Mesendoderm (in vitro differentiated cells): ENCODE measurements at regions not wholly inside any gene's neighbourhood (a gene's known extent, or its start where the extent isn't known, plus 50 kb on each side); places are given as distances from the start of the nearest gene placed in this dataset.

Experiments used
- DNase-seq: peaks from one replicate; pipeline ENCODE4 v3.0.0; 2013
- H2AK5ac ChIP-seq: 2 replicates; pipeline ENCODE4 v1.6.1; 2013; ENCODE audit warnings: low read length, inconsistent platforms
- H2BK120ac ChIP-seq: 2 replicates; pipeline ENCODE4 v1.6.1; 2013; ENCODE audit warnings: low read depth, mild to moderate bottlenecking, low read length, moderate library complexity, mixed read lengths
- H2BK15ac ChIP-seq: replicated peaks from 2 replicates; pipeline ENCODE4 v1.6.1; 2013; ENCODE audit warnings: low read depth, mild to moderate bottlenecking, moderate library complexity
- H2BK5ac ChIP-seq: 2 replicates; pipeline ENCODE4 v1.6.1; 2013; ENCODE audit warnings: low read length, inconsistent platforms
- H3K18ac ChIP-seq: 2 replicates; pipeline ENCODE4 v1.6.1; 2013; ENCODE audit warnings: mild to moderate bottlenecking, low read length, mixed read lengths
- H3K23ac ChIP-seq: one replicate; pipeline ENCODE4 v1.6.1; 2013; ENCODE audit warnings: low read length
- H3K27ac ChIP-seq: 2 replicates; pipeline ENCODE4 v1.5.1; 2013; ENCODE audit warnings: low read depth, mild to moderate bottlenecking, inconsistent platforms, low read length, moderate library complexity
- H3K27me3 ChIP-seq: 2 replicates; pipeline ENCODE4 v1.6.1; 2013; ENCODE audit warnings: low read length, control low read depth, mild to moderate bottlenecking, inconsistent platforms; ENCODE audit not compliant: insufficient read depth, poor library complexity
- H3K36me3 ChIP-seq: 2 replicates; pipeline ENCODE4 v1.6.1; 2013; ENCODE audit warnings: low read length, inconsistent platforms; ENCODE audit not compliant: control insufficient read depth, insufficient read depth
- H3K4ac ChIP-seq: one replicate; pipeline ENCODE4 v1.6.1; 2013; ENCODE audit warnings: low read depth, mild to moderate bottlenecking, low read length, moderate library complexity
- H3K4me1 ChIP-seq: 2 replicates; pipeline ENCODE4 v1.6.1; 2013; ENCODE audit warnings: low read depth, low read length, inconsistent platforms; ENCODE audit not compliant: control insufficient read depth
- H3K4me2 ChIP-seq: 2 replicates; pipeline ENCODE4 v1.6.1; 2013; ENCODE audit warnings: low read length
- H3K4me3 ChIP-seq: 2 replicates; pipeline ENCODE4 v1.5.1; 2013; ENCODE audit warnings: mild to moderate bottlenecking, low read length
- H3K56ac ChIP-seq: one replicate; pipeline ENCODE4 v1.6.1; 2013; ENCODE audit warnings: low read length
- H3K79me1 ChIP-seq: 2 replicates; pipeline ENCODE4 v1.6.1; 2013; ENCODE audit warnings: low read length, inconsistent platforms
- H3K79me2 ChIP-seq: 2 replicates; pipeline ENCODE4 v1.6.1; 2013; ENCODE audit warnings: mild to moderate bottlenecking, low read length; ENCODE audit not compliant: control insufficient read depth, insufficient read depth
- H3K9ac ChIP-seq: 2 replicates; pipeline ENCODE4 v1.6.1; 2013; ENCODE audit warnings: low read length, inconsistent platforms
- H4K5ac ChIP-seq: one replicate; pipeline ENCODE4 v1.6.1; 2013; ENCODE audit warnings: low read length
- H4K8ac ChIP-seq: one replicate; pipeline ENCODE4 v1.6.1; 2013; ENCODE audit warnings: low read depth, mild to moderate bottlenecking, control low read depth, low read length, moderate library complexity
- WGBS: extraction: QIAGEN DNeasy Blood & Tissue Kit; methylation state at CpG from one replicate; pipeline ENCODE4 v1.1.7; 2013; ENCODE audit warnings: low lambda C conversion rate, missing lambda C conversion rate; ENCODE audit not compliant: insufficient coverage; ENCODE audit errors: extremely low coverage; 5-methylcytosine and 5-hydroxymethylcytosine counted together

GRCh38 chr10:89829262-89829886 is 128.0 kb downstream of the KIF20B start:
- H3K18ac ChIP-seq: no peak overlapping the region
- H3K4me1 ChIP-seq: no peaks in the 10 kb centered on the region
- no peaks in the 10 kb centered on the region for H3K27me3 ChIP-seq
- H3K23ac ChIP-seq: no peak overlapping the region
- no peak for DNase-seq
- H3K27ac ChIP-seq: no peak overlapping the region
- no peak overlapping the region for H2BK120ac ChIP-seq
- no peak overlapping the region for H4K8ac ChIP-seq
- H2BK5ac ChIP-seq: no peak overlapping the region
- H3K4me2 ChIP-seq: no peak overlapping the region
- H4K5ac ChIP-seq: no peak overlapping the region
- no peak overlapping the region for H2BK15ac ChIP-seq
- H2AK5ac ChIP-seq: no peak overlapping the region
- no peak overlapping the region for H3K9ac ChIP-seq
- no CpG with 5 or more reads among the region's 20 CpGs for WGBS
- no peaks in the 10 kb centered on the region for H3K79me1 ChIP-seq
- no peak overlapping the region for H3K56ac ChIP-seq
- no peaks in the 10 kb centered on the region for H3K36me3 ChIP-seq
- H3K4ac ChIP-seq: no peak overlapping the region
- H3K79me2 ChIP-seq: no peaks in the 10 kb centered on the region
- H3K4me3 ChIP-seq: no peak overlapping the region

- Histone ChIP-seq H2AK5ac (no peak overlapping the region), H2BK15ac (no peak overlapping the region), H3K27me3 (no peaks in the 10 kb centered on the region), H3K4me1 (no peaks in the 10 kb centered on the region), H3K36me3 (no peaks in the 10 kb centered on the region), H3K18ac (no peak overlapping the region), H3K4me3 (no peak overlapping the region), H2BK120ac (no peak overlapping the region), H4K5ac (no peak overlapping the region), H3K4ac (no peak overlapping the region), H3K27ac (no peak overlapping the region), H3K79me2 (no peaks in the 10 kb centered on the region), H2BK5ac (no peak overlapping the region), H3K23ac (no peak overlapping the region), H3K9ac (no peak overlapping the region), H4K8ac (no peak overlapping the region), H3K56ac (no peak overlapping the region), H3K79me1 (no peaks in the 10 kb centered on the region), H3K4me2 (no peak overlapping the region)
- no CpG with 5 or more reads among the region's 5 CpGs for WGBS
- DNase-seq: no peak
These were observed 128.5 kb downstream of the KIF20B start for GRCh38 chr10:89829887-89830269.

GRCh38 chr10:89830624-89831023 is 129.2 kb downstream of the KIF20B start:
- H3K9ac ChIP-seq: no peak overlapping the region
- WGBS: no CpG with 5 or more reads among the region's 2 CpGs

GRCh38 chr10:89836840-89837164 is 135.4 kb downstream of the KIF20B start:
- Histone ChIP-seq H3K23ac (no peak overlapping the region), H3K18ac (no peak overlapping the region), H3K79me1 (no peaks in the 10 kb centered on the region), H2BK15ac (no peak overlapping the region), H3K27me3 (no peaks in the 10 kb centered on the region), H2BK120ac (no peak overlapping the region), H3K27ac (no peak overlapping the region), H4K5ac (no peak overlapping the region), H3K4me2 (no peak overlapping the region), H4K8ac (no peak overlapping the region), H3K79me2 (no peaks in the 10 kb centered on the region), H2BK5ac (no peak overlapping the region), H3K9ac (no peak overlapping the region), H3K4me1 (no peaks in the 10 kb centered on the region), H3K56ac (no peak overlapping the region), H2AK5ac (no peak overlapping the region), H3K4ac (no peak overlapping the region), H3K4me3 (no peak overlapping the region), H3K36me3 (no peaks in the 10 kb centered on the region)
- DNase-seq: no peak
- no CpG with 5 or more reads among the region's 12 CpGs for WGBS

More at GRCh38 chr10:89830624-89831023, 129.2 kb downstream of the KIF20B start:
- no peak overlapping the region for H2BK15ac ChIP-seq
- no peak overlapping the region for H3K4me3 ChIP-seq
- DNase-seq: no peak
- H3K4me1 ChIP-seq: no peaks in the 10 kb centered on the region
- no peaks in the 10 kb centered on the region for H3K27me3 ChIP-seq
- H3K27ac ChIP-seq: no peak overlapping the region
- H3K36me3 ChIP-seq: no peaks in the 10 kb centered on the region
- no peaks in the 10 kb centered on the region for H3K79me2 ChIP-seq
- no peak overlapping the region for H3K4me2 ChIP-seq
- no peak overlapping the region for H2AK5ac ChIP-seq
- no peak overlapping the region for H2BK5ac ChIP-seq
- H3K79me1 ChIP-seq: no peaks in the 10 kb centered on the region
- H2BK120ac ChIP-seq: no peak overlapping the region
- H4K8ac ChIP-seq: no peak overlapping the region
- H3K23ac ChIP-seq: no peak overlapping the region
- H3K56ac ChIP-seq: no peak overlapping the region
- no peak overlapping the region for H4K5ac ChIP-seq
- no peak overlapping the region for H3K18ac ChIP-seq
- no peak overlapping the region for H3K4ac ChIP-seq

- H3K27ac ChIP-seq: no peak overlapping the region
- DNase-seq: no peak
- no peak overlapping the region for H3K18ac ChIP-seq
These were observed 136.0 kb downstream of the KIF20B start for GRCh38 chr10:89837165-89838043.

More at GRCh38 chr10:89837165-89838043, 136.0 kb downstream of the KIF20B start:
- Histone ChIP-seq H4K5ac (no peak overlapping the region), H2BK120ac (no peak overlapping the region), H3K4me1 (no peaks in the 10 kb centered on the region), H2BK5ac (no peak overlapping the region), H3K56ac (peak overlapping the region; percentile 15), H3K4me3 (no peak overlapping the region), H2AK5ac (no peak overlapping the region), H3K23ac (no peak overlapping the region), H3K4me2 (no peak overlapping the region), H3K79me2 (no peaks in the 10 kb centered on the region), H3K9ac (no peak overlapping the region), H3K27me3 (no peaks in the 10 kb centered on the region), H3K79me1 (no peaks in the 10 kb centered on the region), H2BK15ac (no peak overlapping the region), H4K8ac (no peak overlapping the region), H3K36me3 (no peaks in the 10 kb centered on the region), H3K4ac (no peak overlapping the region)
- no CpG with 5 or more reads among the region's 65 CpGs for WGBS
